ENCODE measurements at regions not wholly inside any gene's neighbourhood (a gene's known extent, or its start where the extent isn't known, plus 50 kb on each side); places are given as distances from the start of the nearest gene placed in this dataset.
"Not testable (repeated sequence)": the region's sequence is repeated elsewhere in the genome, so short reads cannot be mapped to it uniquely, and the experiment has no call there.

DNA sequence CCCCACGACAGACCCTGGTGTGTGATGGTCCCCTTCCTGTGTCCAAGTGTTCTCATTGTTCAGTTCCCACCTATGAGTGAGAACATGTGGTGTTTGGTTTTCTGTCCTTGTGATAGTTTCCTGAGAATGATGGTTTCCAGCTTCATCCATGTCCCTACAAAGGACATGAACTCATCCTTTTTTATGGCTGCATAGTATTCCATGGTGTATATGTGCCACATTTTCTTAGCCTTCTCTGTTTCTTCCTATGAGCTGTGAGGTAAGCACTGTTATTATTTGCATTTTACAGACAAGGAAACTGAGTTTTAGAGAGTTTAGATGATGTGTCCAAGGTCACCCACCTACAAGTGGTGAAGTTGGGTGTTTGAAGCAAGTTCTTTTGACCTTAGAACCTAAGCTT is 51.1 kb upstream of the BNC1 start:
- H3K27me3 Mint-ChIP-seq; H3K4me3 Mint-ChIP-seq; H3K9me3 Mint-ChIP-seq; POLR2A ChIA-PET; H3K27ac Mint-ChIP-seq; intact Hi-C loops (cut with micrococcal nuclease); DNase-seq; H3K36me3 Mint-ChIP-seq; H3K4me1 Mint-ChIP-seq (ENCODE audit: low read depth); CTCF ChIA-PET: not testable (repeated sequence)

DNA sequence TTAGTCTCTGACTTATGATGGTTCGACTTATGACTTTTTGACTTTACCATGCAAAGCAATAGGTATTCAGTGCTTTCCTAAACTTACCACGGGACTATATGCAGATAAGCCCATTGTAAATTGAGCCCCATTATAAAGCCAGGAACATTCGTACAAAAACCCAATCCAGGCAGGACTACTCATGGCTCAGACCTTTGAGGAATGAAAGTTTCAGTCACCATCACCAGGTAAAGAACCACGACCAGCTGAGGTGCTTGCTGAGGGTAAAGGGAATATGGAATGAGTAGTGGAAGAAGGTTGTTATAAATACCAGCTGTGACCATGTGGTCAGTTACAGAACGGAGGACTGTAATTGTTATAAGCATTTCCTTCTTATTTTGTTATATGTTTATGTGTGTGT is 54.9 kb upstream of the BNC1 start:
- H3K36me3 Mint-ChIP-seq: no peaks in the 10 kb centered on the region
- H3K27ac Mint-ChIP-seq: no peak overlapping the region

DNA sequence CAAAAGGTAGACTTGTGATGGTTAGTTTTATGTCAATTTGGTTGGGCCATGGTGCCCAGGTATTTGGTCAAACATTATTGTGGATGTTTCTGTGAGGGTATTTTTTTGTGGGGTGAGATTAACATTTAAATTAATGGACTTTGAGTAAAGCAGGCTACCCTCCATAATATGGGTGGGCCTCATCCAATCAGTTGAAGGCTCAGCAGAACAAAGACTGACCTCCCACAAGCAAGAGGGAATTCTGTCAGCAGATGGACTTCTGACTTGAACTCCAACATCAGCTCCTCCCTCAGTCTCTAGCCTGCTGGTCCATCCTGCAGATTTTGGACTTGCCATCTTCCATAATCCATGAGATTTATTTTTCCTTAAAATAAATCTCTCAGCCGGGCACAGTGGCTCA is 55.6 kb upstream of the BNC1 start:
- no peaks in the 10 kb centered on the region for H3K36me3 Mint-ChIP-seq
- DNase-seq: no peak
- ChIA-PET CTCF (interaction anchor here (1.1 kb wide), 1 partner anchor 93 kb away, joined by 3 read pairs; no protein-coding TSS in a partner anchor), POLR2A (no interaction called here)
- no peak overlapping the region for H3K4me3 Mint-ChIP-seq
- intact Hi-C loops (cut with micrococcal nuclease): no loop called here
- H3K27me3 Mint-ChIP-seq: peaks cover 5% of the 10 kb centered on the region
- H3K4me1 Mint-ChIP-seq (ENCODE audit: low read depth): no peaks in the 10 kb centered on the region
- H3K27ac Mint-ChIP-seq: no peak overlapping the region
- H3K9me3 Mint-ChIP-seq: peaks cover 6% of the 10 kb centered on the region

More for the DNA sequence above, 54.9 kb upstream of the BNC1 start:
- Mint-ChIP-seq H3K9me3 (peaks cover 6% of the 10 kb centered on the region), H3K27me3 (peaks cover 5% of the 10 kb centered on the region), H3K4me3 (no peak overlapping the region), H3K4me1 (ENCODE audit: low read depth) (no peaks in the 10 kb centered on the region)
- POLR2A ChIA-PET: no interaction called here
- no peak for DNase-seq
- intact Hi-C loops (cut with micrococcal nuclease): no loop called here
- CTCF ChIA-PET: no interaction called here

DNA sequence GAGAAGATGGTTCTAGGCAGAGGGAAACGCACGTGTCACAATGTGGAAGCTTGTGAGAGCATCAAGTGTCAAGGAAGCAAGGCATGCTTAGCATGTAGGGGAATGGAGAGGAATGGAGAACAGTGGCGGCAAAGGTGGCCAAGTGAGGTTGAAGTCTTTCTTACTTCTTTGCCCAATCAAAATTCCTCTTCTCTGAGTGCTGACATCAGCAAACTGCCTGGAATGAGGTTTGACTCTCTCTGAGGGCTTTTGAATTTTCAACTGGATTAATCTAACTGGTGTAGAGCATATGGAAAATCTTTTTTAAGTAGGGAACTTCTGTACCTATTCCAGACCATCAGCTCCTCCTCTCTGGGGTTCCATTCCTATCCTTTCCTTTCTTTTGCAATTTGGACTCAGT is 61.9 kb upstream of the BNC1 start:
- POLR2A ChIA-PET: no interaction called here

DNA sequence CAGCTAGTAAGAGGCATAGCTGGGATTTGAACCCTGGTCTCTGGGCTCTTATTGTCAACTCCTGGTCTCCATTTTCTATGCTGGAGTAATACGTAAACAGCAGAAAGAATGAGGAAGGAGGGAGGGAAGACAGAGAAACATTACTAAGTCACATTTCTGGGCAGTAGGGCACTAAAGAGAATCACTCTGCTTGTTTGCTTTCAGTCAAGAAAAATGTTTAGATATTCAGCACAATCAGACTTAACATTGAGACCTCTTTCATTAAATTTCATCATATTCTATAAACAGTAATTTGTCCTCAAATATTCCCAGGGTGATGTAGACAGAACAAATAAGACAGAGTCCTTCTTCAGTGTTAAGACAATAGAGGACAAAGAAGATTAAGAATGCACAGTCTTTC is 67.7 kb upstream of the BNC1 start:
- ChIA-PET POLR2A (no interaction called here), CTCF (no interaction called here)
- no peak for DNase-seq
- no peaks in the 10 kb centered on the region for H3K4me1 Mint-ChIP-seq (ENCODE audit: low read depth)
- intact Hi-C loops (cut with micrococcal nuclease): no loop called here
- H3K36me3 Mint-ChIP-seq: no peaks in the 10 kb centered on the region
- no peak overlapping the region for H3K4me3 Mint-ChIP-seq
- no peaks in the 10 kb centered on the region for H3K9me3 Mint-ChIP-seq
- H3K27ac Mint-ChIP-seq: no peak overlapping the region
- H3K27me3 Mint-ChIP-seq: peaks cover 7% of the 10 kb centered on the region

More for the DNA sequence above, 61.9 kb upstream of the BNC1 start:
- no peaks in the 10 kb centered on the region for H3K9me3 Mint-ChIP-seq
- peaks cover 8% of the 10 kb centered on the region for H3K27me3 Mint-ChIP-seq
- intact Hi-C loops (cut with micrococcal nuclease): no loop called here
- DNase-seq: no peak
- H3K4me1 Mint-ChIP-seq (ENCODE audit: low read depth): no peaks in the 10 kb centered on the region
- CTCF ChIA-PET: no interaction called here
- H3K4me3 Mint-ChIP-seq: no peak overlapping the region
- H3K36me3 Mint-ChIP-seq: no peaks in the 10 kb centered on the region
- H3K27ac Mint-ChIP-seq: no peak overlapping the region

DNA sequence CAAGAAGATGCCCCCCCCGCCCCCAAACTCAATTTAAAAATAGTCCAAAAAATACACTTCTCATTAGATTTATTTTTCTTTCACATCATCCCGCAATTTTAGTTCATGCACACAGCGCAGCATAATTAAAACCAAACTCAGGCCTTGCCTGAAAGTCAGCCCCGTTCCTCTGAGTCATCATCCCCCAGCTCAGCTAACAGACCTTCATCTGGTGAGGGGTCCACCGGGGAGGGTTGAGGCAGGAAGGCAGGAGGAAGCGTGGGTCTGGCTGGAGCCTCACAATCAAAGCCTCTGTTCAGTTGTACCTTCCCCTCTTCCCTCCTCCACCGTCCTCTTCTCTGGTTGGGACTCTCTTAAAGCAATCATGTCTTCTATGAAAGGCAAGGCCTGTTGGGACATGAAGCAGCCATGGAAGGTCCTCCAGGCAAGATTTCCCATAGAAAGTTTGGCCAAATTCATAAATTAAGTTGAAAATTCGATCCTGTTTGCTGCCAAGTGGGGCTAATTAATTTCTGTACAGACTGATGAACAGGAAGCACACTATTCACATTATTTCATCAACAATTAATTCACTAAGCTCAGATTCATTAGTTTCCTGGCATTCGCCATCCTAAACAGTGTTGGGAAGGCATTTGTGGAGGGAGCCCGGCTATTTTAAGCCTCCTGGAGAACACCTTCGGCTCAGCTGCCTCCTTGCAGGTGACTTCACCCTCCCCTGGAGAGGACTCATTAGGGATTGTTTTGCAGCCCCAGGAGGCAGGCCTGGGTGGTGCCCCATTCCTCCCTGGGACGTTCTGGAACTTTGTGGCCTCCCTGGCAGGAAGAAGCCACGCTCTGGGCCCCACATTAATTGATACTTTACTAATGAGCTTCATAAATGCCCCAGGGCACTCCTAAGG is 72.3 kb upstream of the BNC1 start:
- Mint-ChIP-seq H3K4me1 (ENCODE audit: low read depth) (no peaks in the 10 kb centered on the region), H3K36me3 (no peaks in the 10 kb centered on the region), H3K4me3 (no peak overlapping the region), H3K27ac (no peak overlapping the region), H3K9me3 (no peaks in the 10 kb centered on the region), H3K27me3 (peaks cover 3% of the 10 kb centered on the region)
- DNase-seq: no peak
- intact Hi-C loops (cut with micrococcal nuclease): no loop called here
- ChIA-PET CTCF (no interaction called here), POLR2A (no interaction called here)

DNA sequence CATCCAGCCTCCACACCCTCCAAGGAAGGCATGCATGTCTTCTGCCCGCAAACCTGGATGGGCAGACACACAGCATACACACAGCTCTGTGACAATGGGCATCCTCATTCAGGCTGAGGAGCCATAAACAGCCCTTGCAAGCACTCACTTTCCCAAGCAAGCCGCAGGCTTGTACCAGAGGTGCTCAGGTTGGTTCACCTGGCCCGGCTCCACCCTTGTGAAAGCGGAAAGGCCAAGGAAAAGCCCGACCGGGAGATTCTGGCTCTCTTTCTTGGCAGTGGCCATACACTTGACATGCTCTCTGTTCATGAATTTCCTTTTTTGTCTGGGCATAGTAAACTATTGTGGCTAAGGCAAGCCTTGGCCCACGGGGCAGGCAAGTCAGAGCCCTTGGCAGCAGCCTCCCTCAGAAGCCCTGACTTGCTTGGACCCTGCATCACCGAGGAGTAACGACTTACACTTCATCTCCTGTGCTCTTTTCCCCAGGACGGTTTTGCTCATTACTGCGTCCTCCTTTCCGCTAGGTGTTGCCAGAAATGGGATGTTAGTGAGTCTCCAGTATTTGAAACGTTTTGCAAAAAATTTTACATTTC is 74.6 kb upstream of the BNC1 start:
- Mint-ChIP-seq H3K9me3 (no peaks in the 10 kb centered on the region), H3K27ac (no peak overlapping the region), H3K4me1 (ENCODE audit: low read depth) (no peaks in the 10 kb centered on the region), H3K27me3 (peaks cover 8% of the 10 kb centered on the region), H3K4me3 (no peak overlapping the region), H3K36me3 (no peaks in the 10 kb centered on the region)
- CTCF ChIA-PET: no interaction called here
- DNase-seq: no peak
- POLR2A ChIA-PET: no interaction called here
- intact Hi-C loops (cut with micrococcal nuclease): no loop called here

DNA sequence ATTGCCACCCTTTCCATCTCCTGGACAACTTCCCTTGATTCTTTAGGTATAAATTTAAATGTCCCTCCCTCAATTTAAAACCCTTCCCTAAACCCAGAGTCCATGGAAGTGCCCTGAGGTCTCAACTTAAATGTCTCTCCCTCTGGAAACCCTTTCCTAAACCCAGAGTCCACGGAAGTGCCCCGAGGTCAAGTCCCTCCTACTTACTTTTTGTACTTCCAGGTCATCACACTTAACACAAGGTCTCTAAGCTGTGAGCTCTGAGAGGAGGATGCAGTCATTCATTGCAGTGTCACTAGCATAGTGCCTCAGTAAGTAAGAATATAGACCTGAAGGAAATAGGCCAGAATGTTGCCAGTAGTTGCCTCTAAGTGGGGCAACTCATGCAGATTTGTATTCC is 78.2 kb upstream of the BNC1 start:
- H3K27me3 Mint-ChIP-seq: peaks cover 23% of the 10 kb centered on the region
- intact Hi-C loops (cut with micrococcal nuclease): no loop called here
- CTCF ChIA-PET: no interaction called here
- H3K27ac Mint-ChIP-seq: no peak overlapping the region
- POLR2A ChIA-PET: no interaction called here
- no peak overlapping the region for H3K4me3 Mint-ChIP-seq
- no peaks in the 10 kb centered on the region for H3K9me3 Mint-ChIP-seq
- peaks cover 9% of the 10 kb centered on the region for H3K4me1 Mint-ChIP-seq (ENCODE audit: low read depth)
- no peaks in the 10 kb centered on the region for H3K36me3 Mint-ChIP-seq
- no peak for DNase-seq

DNA sequence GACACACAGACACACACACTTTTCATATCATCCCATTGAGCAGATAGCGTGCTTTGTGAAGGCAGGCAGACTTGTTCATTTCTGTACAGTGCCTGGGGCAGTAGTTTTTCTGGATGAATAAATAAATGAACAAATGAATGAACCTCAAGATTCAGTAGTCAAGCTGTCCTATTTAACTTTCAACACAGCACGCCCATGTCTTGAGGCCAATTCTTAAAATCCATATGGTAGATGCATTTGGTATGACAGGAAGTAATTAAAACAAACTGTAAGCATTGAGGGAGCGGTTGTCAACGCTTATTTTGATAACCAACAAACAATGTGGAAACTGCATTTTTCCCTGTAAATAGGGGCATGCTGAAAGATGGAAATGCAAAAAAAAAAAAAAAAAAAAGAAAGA is 80.0 kb upstream of the BNC1 start:
- POLR2A ChIA-PET: no interaction called here
- Mint-ChIP-seq H3K4me1 (ENCODE audit: low read depth) (peaks cover 9% of the 10 kb centered on the region), H3K27me3 (peaks cover 26% of the 10 kb centered on the region), H3K27ac (no peak overlapping the region), H3K9me3 (no peaks in the 10 kb centered on the region), H3K4me3 (no peak overlapping the region), H3K36me3 (no peaks in the 10 kb centered on the region)
- DNase-seq: no peak
- CTCF ChIA-PET: interaction anchor here (1.0 kb wide), 1 partner anchor 117 kb away, joined by 3 read pairs; no protein-coding TSS in a partner anchor
- intact Hi-C loops (cut with micrococcal nuclease): no loop called here

DNA sequence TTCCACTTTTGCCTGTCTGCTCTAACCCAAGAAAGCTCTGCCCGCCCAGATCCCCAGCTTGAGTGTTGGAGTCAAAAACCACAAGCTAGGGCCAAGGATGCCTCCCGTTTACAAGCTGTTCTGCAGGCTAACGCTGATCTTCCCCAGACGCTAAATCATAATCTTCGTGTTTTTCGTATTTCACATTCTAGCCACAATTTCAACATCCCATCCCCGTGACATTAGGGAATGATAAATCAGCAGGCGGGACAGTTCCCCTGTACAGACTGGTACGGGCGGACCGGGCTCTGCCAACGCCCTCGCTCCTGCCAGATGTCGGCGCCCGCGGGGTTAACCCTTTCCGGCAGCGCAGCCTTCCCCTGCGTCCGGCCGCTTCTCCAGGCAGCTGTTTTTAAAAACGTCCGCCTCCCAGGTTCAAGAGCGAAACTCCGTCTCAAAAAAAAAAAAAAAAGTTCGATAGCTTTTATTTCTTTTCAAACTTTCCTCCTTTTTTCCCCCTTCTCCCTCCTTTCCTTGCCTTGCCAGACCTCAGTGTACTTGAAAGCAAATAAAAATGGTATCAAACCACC is 81.0 kb upstream of the BNC1 start:
- Mint-ChIP-seq H3K27ac (no peak overlapping the region), H3K36me3 (no peaks in the 10 kb centered on the region), H3K9me3 (no peaks in the 10 kb centered on the region), H3K4me1 (ENCODE audit: low read depth) (peaks cover 9% of the 10 kb centered on the region), H3K27me3 (peaks cover 26% of the 10 kb centered on the region), H3K4me3 (no peak overlapping the region)
- intact Hi-C loops (cut with micrococcal nuclease): no loop called here
- ChIA-PET POLR2A (no interaction called here), CTCF (interaction anchor here (1.0 kb wide), 1 partner anchor 118 kb away, joined by 3 read pairs; no protein-coding TSS in a partner anchor)
- peak; percentile 29 for DNase-seq

DNA sequence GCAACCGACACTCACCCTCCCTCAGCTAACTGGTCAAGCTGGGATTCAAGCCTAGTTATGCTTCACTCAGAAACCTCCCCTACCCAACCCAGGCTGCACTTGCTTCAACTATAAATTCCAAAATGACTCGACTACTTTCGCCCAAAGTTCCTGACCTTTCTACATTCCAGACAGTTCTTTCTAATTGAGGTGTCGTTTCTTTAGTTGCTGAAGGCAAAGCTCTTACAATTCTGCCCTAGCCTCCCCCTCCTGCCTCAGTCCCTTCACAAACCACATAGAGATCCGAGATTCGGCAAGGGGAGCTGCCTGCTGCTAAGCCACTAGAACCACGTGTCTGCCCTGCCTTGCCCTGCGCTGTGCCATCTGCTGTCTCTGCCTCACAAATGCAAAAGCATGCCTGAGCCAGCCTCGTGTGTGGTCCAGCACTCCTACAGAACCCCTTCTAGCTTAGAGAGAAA is 74.7 kb upstream of the SH3GL3 start:
- ChIA-PET POLR2A (no interaction called here), CTCF (interaction anchor here (1.3 kb wide), 1 partner anchor 9 kb away, joined by 3 read pairs; no protein-coding TSS in a partner anchor)
- H3K27ac Mint-ChIP-seq: no peak overlapping the region
- H3K4me3 Mint-ChIP-seq: no peak overlapping the region
- DNase-seq: no peak
- H3K9me3 Mint-ChIP-seq: no peaks in the 10 kb centered on the region
- peaks cover 29% of the 10 kb centered on the region for H3K27me3 Mint-ChIP-seq
- H3K4me1 Mint-ChIP-seq (ENCODE audit: low read depth): no peaks in the 10 kb centered on the region
- intact Hi-C loops (cut with micrococcal nuclease): no loop called here
- no peaks in the 10 kb centered on the region for H3K36me3 Mint-ChIP-seq

DNA sequence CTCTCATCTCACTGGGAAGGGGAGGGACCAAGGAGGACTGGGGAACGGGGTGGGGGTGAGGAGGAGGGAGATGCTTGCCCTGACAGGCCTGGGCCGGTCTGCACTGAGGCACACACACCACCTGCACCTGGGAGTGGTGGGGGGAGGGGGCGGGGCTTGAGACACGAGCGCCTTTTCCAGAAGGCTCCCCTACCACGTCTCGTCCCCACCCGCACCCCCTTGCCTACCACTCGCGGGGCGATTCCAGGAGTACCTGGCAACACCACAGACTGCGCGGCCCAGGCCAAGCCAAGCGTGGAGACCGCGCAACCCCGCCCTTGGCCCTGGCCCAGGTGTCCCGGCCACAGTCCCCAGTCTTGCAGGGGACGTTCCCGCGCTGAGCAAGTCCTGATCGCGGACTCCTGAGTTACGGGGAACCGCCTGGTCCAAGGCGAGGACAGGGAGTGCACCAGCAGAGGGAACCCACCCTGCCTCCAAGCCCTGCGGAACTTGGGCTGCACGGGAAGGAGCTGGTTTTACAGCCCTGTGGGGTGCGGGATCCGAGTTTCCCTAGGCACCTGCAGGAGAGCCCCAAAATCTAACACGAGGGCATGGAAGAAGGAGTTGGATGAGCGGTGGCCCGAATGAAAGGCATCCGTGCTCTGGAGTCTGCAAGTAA is 68.1 kb upstream of the SH3GL3 start:
- Mint-ChIP-seq H3K36me3 (no peaks in the 10 kb centered on the region), H3K27me3 (peaks cover 40% of the 10 kb centered on the region), H3K4me3 (no peak overlapping the region), H3K9me3 (no peaks in the 10 kb centered on the region), H3K4me1 (ENCODE audit: low read depth) (no peaks in the 10 kb centered on the region), H3K27ac (no peak overlapping the region)
- intact Hi-C loops (cut with micrococcal nuclease): no loop called here
- ChIA-PET CTCF (no interaction called here), POLR2A (no interaction called here)
- no peak for DNase-seq

Data from activated CD4-positive, alpha-beta memory T cell treated with anti-CD3 and anti-CD28 coated beads for 36 hours (primary cell).